ENCODE measurements at regions not wholly inside any gene's neighbourhood (a gene's known extent, or its start where the extent isn't known, plus 50 kb on each side); places are given as distances from the start of the nearest gene placed in this dataset.

DNA sequence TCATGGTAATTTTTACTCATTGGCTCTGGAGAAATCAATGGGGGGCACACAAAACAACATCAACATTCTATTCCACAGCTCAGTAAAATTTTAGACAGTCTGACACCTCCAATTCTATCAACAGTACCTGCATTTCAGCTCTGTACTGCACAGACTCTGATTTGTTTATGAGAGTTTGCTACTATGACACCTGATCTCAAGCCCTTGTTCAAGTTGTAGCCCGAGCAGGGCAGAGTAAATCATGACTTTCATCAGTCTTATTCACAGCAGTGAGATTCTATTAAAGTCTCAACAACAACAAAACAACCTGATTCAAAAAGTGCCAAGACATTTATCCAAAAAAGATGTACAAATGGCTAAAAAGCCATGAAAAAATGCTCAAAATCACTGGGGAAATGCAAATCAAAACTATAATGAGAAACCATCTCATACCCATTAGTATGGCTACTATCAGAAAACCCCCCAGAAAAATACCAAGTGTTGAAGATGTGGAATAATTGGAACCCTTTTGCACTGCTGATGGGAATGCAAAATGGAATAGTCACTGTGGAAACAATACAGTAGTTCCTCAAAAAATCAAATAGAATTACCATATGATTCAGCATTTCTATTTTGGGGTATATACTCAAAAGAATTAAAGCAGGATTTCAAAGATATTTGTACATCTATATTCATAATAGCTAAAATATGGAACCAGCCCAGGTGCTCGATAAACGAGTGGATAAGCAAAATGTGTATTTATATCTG lies 71.7 kb upstream of the RBMS1 start:
- Histone ChIP-seq H3K4me3 (ENCODE audit: low read length in 3 of 3) (no peak overlapping the region), H3K9me3 (ENCODE audit: control insufficient read depth in 2 of 3, insufficient read depth in 1 of 3, low read length in 3 of 3) (no peaks in the 10 kb centered on the region), H3K27me3 (ENCODE audit: control insufficient read depth, insufficient read depth, low read length) (no peaks in the 10 kb centered on the region), H3K27ac (ENCODE audit: low read depth in 2 of 2, low read length in 2 of 2) (no peak overlapping the region), H3K4me1 (ENCODE audit: control insufficient read depth in 2 of 3, insufficient read depth in 2 of 3, low read depth in 1 of 3, low read length in 3 of 3) (no peaks in the 10 kb centered on the region), H3K9ac (ENCODE audit: low read length in 3 of 3) (no peak overlapping the region), H3K36me3 (ENCODE audit: control insufficient read depth in 2 of 3, insufficient read depth in 3 of 3, low read length in 3 of 3) (no peaks in the 10 kb centered on the region)
- FAIRE-seq (no peak), DNase-seq (no peak)
- intact Hi-C loops (cut with DNase I) = no loop called here
- TF ChIP-seq, protein P1, sequence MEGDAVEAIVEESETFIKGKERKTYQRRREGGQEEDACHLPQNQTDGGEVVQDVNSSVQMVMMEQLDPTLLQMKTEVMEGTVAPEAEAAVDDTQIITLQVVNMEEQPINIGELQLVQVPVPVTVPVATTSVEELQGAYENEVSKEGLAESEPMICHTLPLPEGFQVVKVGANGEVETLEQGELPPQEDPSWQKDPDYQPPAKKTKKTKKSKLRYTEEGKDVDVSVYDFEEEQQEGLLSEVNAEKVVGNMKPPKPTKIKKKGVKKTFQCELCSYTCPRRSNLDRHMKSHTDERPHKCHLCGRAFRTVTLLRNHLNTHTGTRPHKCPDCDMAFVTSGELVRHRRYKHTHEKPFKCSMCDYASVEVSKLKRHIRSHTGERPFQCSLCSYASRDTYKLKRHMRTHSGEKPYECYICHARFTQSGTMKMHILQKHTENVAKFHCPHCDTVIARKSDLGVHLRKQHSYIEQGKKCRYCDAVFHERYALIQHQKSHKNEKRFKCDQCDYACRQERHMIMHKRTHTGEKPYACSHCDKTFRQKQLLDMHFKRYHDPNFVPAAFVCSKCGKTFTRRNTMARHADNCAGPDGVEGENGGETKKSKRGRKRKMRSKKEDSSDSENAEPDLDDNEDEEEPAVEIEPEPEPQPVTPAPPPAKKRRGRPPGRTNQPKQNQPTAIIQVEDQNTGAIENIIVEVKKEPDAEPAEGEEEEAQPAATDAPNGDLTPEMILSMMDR (IDR thresholded peaks at IDR 0.05; ENCODE audit: borderline replicate concordance, extremely low read depth, insufficient read depth) = no peak

DNA sequence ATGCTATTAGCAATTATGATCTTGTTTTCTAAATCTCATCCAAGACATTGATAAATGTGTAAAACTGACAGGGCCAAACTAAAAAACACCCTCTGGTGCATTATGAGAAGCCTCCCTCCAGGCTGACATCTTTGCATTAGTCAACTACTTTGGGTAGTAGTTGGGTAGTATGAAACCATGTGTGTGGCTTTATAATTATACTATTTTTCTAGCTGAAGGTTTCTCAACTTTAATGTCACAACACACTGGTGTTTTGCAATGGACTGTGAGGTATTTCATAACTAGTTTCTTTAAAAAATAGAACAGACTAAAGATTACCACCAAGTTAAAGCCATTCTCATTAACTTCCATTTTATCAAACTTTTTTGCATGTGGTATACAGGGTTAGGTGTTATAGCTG lies 73.1 kb upstream of the RBMS1 start:
- no peak for FAIRE-seq
- Histone ChIP-seq H3K4me3 (ENCODE audit: low read length in 3 of 3) (no peak overlapping the region), H3K36me3 (ENCODE audit: control insufficient read depth in 2 of 3, insufficient read depth in 3 of 3, low read length in 3 of 3) (no peaks in the 10 kb centered on the region), H3K27ac (ENCODE audit: low read depth in 2 of 2, low read length in 2 of 2) (no peak overlapping the region), H3K9ac (ENCODE audit: low read length in 3 of 3) (no peak overlapping the region), H3K9me3 (ENCODE audit: control insufficient read depth in 2 of 3, insufficient read depth in 1 of 3, low read length in 3 of 3) (no peaks in the 10 kb centered on the region), H3K27me3 (ENCODE audit: control insufficient read depth, insufficient read depth, low read length) (no peaks in the 10 kb centered on the region), H3K4me1 (ENCODE audit: control insufficient read depth in 2 of 3, insufficient read depth in 2 of 3, low read depth in 1 of 3, low read length in 3 of 3) (no peaks in the 10 kb centered on the region)
- intact Hi-C loops (cut with DNase I) = no loop called here
- DNase-seq = no peak
- TF ChIP-seq, protein P1 (IDR thresholded peaks at IDR 0.05; ENCODE audit: borderline replicate concordance, extremely low read depth, insufficient read depth) = no peak

DNA sequence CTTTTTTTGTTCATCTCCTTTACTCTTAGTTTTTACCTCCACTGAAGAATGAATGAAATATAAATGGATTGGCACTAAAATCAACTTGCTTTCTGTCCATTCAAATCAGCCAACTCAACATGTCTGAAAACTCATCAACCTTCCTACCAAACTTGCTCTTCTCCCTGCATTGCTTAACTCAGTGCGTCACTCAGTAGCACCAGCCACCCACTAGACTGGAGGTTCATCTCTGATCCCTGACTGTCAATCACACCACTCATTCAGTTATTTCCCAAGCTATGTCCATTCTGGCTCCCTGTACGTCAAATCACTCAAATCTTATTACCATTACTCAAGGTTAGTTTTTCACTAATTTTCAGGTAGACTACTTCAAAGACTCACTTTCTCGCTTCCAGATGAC lies 75.2 kb upstream of the RBMS1 start:
- Histone ChIP-seq H3K27ac (ENCODE audit: low read depth in 2 of 2, low read length in 2 of 2) (no peak overlapping the region), H3K9ac (ENCODE audit: low read length in 3 of 3) (no peak overlapping the region), H3K9me3 (ENCODE audit: control insufficient read depth in 2 of 3, insufficient read depth in 1 of 3, low read length in 3 of 3) (peaks cover 0 to 5% (median 0%) of the 10 kb centered on the region in 3 donors), H3K36me3 (ENCODE audit: control insufficient read depth in 2 of 3, insufficient read depth in 3 of 3, low read length in 3 of 3) (no peaks in the 10 kb centered on the region), H3K4me3 (ENCODE audit: low read length in 3 of 3) (no peak overlapping the region), H3K27me3 (ENCODE audit: control insufficient read depth, insufficient read depth, low read length) (no peaks in the 10 kb centered on the region), H3K4me1 (ENCODE audit: control insufficient read depth in 2 of 3, insufficient read depth in 2 of 3, low read depth in 1 of 3, low read length in 3 of 3) (no peaks in the 10 kb centered on the region)
- no peak for DNase-seq
- TF ChIP-seq, protein P1 (IDR thresholded peaks at IDR 0.05; ENCODE audit: borderline replicate concordance, extremely low read depth, insufficient read depth) = no peak
- no peak for FAIRE-seq
- intact Hi-C loops (cut with DNase I) = no loop called here

DNA sequence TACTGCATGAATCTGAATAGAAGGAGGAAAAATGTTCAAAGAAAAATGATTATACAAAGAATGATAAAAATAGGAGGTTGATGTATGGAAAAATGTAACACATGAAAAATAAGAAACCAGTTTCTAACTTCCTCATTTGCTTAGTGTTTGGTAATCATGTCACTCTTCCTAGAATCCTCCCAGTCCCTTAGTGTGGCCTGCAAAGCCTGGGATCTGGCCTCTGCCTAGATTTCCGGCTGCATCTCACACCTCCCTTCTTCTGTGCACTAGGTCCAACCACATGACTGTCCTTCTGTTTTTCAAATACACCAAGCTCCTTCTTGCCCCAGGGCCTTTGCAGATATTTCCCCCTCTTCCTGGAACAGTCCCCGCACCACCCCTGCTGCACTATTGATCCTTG lies 76.8 kb upstream of the RBMS1 start:
- intact Hi-C loops (cut with DNase I) = no loop called here

More for the DNA sequence above, 76.8 kb upstream of the RBMS1 start:
- DNase-seq (no peak), FAIRE-seq (no peak)
- Histone ChIP-seq H3K9ac (ENCODE audit: low read length in 3 of 3) (no peak overlapping the region), H3K4me3 (ENCODE audit: low read length in 3 of 3) (no peak overlapping the region), H3K4me1 (ENCODE audit: control insufficient read depth in 2 of 3, insufficient read depth in 2 of 3, low read depth in 1 of 3, low read length in 3 of 3) (no peaks in the 10 kb centered on the region), H3K9me3 (ENCODE audit: control insufficient read depth in 2 of 3, insufficient read depth in 1 of 3, low read length in 3 of 3) (peaks cover 0 to 5% (median 0%) of the 10 kb centered on the region in 3 donors), H3K27ac (ENCODE audit: low read depth in 2 of 2, low read length in 2 of 2) (no peak overlapping the region), H3K36me3 (ENCODE audit: control insufficient read depth in 2 of 3, insufficient read depth in 3 of 3, low read length in 3 of 3) (no peaks in the 10 kb centered on the region), H3K27me3 (ENCODE audit: control insufficient read depth, insufficient read depth, low read length) (no peaks in the 10 kb centered on the region)
- TF ChIP-seq, protein P1 (IDR thresholded peaks at IDR 0.05; ENCODE audit: borderline replicate concordance, extremely low read depth, insufficient read depth) = no peak
